DMS114 treated with DMSO at 0.1 percent for 48 hours (cell line): ENCODE measurements at regions not wholly inside any gene's neighbourhood (a gene's known extent, or its start where the extent isn't known, plus 50 kb on each side); places are given as distances from the start of the nearest gene placed in this dataset.
A peak's percentile ranks its signal among the peaks of the same experiment; 100 is the strongest.

Experiments
- DNase-seq: peaks from one replicate; lab custom pipeline; 2025; ENCODE audit not compliant: unreplicated experiment; lab: John Stamatoyannopoulos, UW

DNA sequence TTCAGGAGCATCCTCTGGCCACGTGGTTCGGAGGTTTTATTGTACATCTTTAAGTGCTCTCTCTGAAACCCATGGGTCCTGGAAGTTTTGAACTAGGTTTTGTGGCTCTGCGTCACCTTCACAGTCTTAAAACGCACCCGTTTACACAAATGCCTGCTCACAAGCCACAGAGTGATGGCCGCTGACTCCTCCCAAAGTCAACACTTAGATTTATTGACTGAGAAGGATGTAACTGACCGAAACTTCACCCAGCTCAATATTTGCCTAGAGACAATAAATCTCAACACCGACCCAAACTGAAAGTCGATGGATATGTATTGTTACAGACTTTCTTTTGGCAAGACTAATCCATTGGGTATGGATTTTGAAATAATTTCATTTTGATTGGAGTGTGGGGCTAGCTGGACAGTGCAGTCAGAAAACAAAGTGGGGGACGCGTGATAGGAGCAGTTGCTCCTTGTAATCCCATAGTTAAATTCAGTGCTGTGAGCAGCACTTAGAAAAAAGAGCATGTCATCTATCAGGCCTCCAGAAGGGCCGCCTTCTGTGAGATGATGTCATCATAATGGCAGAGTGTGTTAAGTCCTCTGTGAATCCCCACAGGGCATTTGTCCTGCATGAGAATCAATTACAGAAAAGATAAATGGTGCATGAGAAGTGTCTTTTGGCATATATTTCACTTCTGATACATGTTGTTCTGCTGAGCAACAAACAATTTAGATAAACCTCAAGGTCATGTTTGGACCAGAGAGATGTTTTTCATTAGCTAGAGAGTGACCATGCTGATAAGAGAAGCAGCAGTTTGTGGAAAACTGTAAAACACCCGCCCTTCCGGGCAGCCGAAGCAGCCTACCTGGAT lies 183.7 kb downstream of the INO80D start:
- DNase-seq: no peak

DNA sequence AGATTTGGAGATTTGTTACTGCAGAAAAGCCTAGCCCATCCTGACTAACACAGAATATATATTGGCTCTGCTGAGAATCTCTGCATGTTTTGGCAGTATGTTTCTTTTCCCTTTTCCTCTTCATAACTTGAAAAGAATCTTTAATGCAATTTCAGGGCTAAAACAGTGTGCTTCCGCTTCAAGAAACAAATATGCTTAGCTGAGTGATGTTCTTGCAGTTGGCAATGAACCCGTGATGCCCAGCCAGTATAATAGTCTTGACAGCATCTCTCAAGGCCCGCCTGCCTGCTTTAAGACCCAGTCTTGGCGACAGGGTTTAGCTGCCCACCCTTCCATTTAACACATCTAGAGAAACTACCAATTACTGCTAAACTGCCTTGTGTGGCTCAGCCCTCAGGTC lies 184.5 kb downstream of the INO80D start:
- DNase-seq: no peak

DNA sequence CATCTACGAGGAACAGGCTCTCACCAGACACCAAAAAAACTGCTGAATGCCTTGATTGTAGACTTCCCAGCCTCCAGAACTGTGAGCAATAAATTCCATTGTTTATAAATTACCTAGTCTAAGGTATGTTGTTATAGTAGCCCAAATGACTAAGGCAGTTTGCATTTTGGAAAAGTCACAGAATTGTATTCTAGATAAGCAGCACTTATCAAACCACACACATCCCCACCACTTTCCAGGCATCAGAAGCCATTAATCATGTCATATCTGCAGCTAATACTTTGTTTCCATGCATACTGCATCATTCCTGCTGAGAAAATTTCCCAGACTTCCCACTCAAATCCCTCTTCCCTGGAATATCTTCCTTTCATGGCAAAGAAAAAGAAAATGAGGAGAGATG lies 187.2 kb downstream of the INO80D start:
- no peak for DNase-seq

DNA sequence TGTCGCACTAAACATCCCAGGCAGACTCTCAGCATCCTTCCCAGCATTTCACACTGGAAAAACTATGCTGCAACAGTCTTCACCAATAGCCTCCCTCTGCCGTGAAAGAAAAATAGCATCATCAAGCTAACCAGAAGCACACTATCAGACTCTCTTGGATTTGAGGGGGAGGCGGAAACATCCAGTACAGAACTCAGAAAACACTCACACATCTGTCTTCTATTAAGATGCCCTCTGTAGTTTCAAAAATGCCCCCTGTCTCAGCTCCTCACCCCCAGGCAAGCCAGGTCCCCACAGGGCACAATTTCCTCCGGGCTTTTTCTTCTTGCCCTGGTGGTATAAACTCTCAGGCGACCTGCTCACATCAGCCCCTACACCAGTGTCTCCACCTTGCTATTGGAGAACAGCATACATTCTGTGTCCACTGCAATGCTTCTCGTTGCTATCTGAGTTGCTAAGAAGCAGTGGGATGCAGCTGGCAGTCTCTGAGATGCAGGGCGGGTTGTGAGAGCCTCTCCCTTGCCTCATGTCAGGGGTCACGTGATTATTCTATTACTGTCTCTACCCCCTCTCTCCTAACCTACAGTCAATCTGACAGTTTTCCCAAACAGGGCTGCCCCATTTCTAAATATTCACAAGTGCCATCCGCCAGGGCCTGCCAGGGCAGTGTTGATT lies 189.9 kb downstream of the INO80D start:
- no peak for DNase-seq

DNA sequence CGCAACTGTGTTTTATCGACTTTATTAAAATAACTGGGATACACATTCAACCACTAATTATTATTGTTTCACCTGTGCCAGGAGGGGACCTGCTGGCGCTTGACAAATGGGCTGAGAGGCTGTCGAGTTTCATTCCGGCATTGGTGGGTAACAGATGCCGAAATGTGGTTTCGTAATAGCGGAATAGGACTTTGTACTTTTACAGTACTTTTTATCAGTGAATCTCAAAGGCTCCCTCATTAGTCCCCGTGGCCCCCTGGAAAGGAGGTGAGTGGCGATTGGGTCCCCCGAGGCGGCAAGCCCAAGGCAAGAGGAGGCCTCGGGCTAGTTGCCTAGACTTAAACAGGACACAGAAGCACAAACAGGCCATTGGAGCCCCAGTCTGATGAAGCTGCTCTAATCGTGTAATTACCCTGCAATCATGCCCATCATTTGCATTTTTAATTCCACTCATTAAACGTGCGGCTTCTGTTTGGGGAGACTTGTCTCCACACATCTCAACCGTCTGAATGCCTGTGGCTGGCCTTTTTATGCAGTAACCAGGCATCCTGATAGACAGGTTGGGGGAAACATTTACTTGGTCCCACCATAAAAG lies 193.2 kb downstream of the INO80D start:
- no peak for DNase-seq

DNA sequence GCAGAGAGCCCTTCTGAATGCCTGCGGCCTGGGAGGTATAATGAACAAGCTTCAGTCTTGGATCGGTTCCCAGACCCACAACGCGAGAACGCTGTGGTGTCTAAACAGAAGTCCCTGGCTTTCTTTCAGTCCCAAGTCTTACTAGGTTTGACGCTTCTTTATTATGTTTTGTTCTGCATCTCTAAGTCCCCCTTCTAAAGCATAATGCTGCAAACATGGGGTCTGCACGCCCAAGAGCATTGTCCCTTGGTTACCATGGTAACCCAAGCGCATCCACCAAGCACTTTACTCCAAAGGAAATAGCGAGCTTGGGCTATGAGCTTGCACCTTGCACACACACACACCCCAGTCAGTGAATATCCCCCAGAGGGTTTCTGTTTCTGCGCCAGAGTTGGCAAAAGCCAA lies 193.7 kb downstream of the INO80D start:
- no peak for DNase-seq

DNA sequence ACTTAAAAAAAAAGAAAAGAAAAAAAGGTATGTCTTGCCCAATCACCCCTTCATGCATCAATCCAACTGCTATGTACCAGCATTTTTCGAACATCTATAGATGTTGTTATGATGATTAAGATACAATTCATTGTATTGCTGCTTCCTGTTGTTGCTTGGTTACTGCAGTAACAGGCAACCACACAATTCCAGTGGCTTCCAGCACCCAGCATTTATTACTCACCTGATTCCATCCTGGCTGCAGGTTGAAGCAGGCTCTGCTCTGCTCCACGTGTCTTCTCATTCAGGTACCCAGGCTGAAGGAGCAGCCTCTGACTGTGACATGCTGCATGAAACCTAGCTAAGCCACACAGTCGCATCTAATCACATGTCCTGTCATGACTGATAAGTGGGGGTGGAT lies 196.9 kb downstream of the INO80D start:
- DNase-seq: no peak

DNA sequence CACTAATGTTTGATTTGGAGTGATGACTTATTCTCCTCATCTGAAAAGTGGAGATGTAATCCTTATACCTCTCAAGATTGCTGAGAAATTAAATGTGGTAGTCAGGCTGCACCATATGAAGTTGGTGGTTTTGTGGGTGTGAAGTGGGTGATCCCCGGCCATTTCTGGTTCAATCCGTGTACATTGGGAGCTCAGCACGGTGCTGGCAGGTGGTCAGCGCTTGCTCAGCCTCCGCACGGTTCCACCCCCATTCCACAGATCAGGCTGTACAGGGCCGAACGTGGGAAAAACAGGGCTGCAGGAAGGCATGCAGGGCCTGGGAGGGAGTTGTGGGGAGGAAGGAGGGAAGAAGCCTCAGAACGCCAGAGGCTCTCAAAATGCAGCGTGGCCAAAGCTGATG lies 198.3 kb downstream of the INO80D start:
- DNase-seq: no peak

DNA sequence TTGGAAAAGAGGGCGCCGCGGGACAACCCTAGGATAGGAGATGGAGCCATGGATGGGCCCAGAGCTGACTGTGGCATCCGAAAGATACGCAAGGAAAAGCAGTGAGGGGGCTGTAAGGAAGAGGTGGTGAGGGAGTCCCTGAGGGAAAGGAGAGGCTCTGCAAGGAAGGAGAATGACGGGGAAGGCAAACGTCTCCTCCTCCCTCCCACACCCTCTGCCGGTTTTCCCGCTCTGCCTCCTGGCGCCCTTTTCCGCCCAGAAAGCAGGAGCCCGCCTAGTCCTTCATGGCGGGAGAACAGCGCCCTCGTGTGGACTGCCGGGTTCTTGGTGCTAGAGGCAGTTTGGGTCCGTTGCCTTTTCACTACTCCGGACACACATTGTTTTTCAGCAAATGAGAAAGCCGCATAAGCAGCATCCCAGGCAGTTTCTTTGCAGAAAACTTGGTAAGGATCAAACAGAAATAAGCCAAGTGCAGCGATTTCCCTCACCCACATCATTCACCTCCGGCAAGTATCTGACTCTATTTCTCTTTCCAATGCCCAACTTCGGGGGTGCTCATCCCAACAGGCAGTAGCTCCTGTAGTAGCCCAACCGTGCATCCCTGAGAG lies 200.4 kb downstream of the INO80D start:
- peak; percentile 83 for DNase-seq

DNA sequence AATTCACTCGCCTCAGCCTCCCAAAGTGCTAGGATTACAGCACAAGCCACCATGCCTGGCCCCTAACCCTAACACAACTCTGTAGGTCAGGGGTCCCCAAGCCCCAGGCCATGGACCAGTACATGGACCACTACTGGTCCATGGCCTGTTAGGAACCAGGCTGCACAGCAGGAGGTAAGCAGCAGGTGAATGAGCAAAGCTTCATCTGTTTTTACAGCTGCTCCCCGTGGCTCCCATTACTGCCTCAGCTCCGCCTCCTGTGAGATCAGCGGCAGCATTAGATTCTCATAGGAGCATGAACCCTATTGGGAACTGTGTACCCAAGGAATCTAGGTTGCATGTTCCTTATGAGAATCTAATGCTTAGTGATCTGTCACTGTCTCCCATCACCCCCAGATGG lies 201.7 kb downstream of the NRP2 start:
- no peak for DNase-seq

DNA sequence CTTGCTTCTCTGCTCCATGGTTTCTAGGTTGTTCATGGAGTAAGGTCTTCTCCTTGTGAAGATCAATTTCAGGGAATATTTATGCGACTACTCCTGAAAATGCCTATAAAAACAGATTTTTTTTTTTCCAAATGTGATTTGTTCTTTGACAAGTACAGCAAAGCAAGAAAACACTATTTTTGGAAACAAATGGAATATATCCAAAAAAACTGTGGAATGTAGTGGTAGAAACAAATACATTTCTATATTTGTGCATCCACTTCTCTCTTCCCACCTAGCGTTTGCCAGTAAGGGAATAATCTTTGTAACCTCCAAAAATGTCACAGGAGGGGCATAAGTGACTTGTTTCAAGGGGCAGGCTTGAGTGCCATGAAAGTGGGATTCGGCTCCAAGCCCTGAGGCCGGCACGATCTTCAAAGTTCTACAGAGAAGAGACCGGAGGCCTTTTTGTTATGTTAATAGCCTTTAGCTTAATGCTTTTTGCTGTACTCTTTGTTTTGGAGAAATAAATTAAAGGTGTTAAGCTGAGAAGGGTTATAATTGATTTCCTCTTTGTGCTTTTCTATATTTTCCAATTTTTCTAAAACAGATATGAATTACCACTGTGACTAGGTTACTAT lies 200.6 kb downstream of the NRP2 start:
- no peak for DNase-seq

DNA sequence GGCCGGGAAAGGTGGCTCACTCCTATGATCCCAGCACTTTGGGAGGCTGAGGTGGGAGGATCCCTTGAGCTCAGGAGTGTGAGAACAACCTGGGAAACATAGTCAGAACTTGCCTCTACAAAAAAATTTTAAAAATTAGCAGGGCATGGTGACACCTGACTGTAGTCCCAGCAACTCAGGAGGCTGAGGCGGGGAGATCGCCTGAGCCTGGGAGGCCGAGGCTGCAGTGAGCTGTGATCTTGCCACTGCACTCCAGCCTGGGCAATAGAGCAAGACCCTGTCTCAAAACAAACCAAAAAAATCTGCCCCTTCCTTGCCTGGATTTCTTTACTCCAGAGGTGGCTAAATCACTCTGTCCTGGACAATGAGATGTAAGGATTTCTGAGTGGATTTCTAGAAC lies 197.7 kb downstream of the NRP2 start:
- DNase-seq: no peak

DNA sequence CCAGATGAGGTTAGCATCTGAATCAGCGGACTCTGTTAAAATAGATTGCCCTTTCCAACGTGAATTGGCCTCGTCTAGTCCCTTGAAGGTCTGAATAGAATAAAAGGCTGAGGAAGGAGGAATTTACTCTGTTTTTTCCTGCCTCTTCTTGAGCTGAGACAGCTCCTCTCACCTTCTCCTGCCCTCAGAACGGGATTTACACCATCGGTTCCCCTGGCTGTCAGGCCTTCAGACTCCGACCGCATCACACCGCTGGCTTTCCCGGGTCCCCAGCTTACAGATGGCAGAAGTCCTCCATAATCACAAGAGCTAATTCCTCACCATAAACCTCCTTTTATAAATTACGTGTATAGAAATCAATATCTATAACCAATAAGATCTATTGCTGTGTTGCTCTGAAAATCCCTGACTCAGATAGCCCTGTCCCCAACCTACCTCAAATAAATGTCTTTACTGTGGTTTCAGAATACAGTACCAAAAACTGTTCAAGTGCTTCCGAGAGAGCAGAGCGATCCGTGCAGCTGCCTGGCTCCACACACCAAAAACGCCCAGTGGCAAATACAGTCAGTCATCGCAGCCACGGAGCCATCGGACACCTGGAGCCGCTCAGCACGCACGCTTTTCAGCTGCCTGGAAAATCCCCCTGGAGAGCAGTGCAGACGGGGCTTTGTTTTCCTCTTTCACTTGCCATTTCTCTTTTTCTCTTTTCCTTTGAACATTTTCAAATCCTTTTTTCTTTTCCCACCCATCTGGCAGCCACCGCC lies 196.9 kb downstream of the NRP2 start:
- DNase-seq: no peak

DNA sequence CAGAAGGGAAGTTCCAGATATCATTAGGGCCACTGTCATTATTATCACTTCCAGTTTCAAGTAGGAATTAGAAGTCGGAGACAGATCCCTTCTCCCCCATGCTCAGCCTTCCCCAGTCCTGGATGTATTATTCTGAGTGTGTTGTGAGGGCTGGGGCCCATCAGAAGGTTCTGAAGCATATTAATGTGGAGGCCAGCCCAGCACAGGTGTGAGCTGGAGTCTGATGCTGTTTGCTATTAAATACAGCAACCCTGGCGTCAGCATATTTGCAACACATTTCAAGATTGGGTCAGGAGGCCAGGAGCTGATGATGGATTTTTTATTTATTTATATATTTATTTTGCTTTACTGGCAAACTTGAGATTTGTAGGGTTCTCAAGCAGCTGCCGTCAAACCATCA lies 195.2 kb downstream of the NRP2 start:
- no peak for DNase-seq

DNA sequence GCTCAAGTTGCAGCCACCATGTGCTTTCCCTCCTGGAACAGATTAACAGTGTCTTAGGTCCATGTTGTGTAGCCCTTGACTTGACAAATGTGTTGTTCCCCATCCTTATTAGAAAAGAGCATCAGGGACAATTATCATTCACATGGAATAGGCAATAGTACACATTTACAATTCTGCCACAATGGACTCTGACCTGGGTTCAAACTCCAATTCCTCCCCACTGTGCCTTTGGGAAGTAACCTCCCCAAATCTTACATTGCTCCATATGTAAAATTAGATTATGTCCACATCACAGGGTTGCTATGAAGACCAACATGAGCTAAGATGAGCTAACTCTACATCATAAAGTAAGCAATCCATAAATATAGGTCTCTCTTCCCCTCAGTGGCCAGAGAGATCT lies 193.8 kb downstream of the NRP2 start:
- DNase-seq: no peak

DNA sequence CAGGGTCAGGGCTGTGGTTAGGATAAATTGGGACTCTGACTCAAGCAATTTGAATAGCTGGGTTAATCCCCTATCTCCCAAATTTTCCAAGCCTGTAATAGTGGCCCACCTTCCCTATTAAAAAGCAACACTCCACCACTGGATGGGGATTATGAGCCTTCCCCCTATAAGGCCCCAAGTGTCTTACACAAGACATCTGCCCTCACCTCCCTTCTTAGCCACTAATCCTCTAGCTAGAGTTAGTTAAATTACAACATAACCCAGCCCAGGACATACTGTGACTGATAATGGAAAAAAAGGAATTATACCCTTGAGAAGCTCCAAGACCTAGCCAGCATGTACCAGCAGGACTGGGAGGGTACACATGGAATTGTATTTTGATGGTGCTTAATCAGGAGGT lies 190.4 kb downstream of the NRP2 start:
- no peak for DNase-seq

DNA sequence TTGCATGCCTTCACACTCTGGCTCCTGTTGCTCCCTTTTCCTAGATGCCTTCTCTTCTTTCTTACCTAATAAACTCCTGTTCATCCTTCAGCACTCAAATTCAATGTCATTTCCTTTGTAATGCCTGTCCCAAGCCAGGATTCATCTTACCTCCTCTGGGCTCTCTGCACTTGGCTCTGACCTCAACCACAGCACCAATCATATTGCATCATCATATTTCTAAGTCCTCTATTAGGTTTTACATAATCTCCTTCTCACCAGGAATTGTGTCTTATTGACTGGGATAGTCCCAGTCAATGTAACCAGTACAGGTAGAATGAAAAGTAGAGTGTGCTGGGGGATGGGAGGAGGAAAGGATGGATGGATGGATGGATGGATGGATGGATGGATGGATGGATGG lies 187.1 kb downstream of the NRP2 start:
- no peak for DNase-seq

DNA sequence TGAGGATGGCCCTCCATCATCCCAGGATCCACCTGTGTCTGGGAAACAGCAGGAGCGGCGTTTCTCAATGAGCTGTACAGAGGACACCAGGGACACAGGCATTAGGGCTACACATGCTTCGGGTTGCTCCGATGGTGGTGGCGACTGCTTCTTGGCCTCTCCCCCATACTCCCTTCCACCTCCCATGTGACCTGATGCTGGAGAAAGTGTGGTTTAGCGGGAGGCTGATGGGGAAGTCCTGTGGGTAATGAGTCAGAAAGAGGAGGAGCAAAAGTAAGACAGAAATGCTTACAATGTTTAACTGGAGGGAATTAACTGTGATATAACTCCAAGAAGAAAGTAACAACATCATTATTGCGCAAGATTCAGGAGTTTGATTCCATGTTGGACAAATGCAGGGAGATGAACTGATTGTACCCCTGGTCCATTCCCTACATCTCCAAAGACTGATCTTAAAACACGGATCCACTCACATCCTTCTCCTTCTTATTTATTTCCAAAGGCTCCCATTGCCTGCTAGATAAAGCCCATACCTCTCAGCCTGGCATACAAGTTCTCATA lies 186.6 kb downstream of the NRP2 start:
- no peak for DNase-seq

DNA sequence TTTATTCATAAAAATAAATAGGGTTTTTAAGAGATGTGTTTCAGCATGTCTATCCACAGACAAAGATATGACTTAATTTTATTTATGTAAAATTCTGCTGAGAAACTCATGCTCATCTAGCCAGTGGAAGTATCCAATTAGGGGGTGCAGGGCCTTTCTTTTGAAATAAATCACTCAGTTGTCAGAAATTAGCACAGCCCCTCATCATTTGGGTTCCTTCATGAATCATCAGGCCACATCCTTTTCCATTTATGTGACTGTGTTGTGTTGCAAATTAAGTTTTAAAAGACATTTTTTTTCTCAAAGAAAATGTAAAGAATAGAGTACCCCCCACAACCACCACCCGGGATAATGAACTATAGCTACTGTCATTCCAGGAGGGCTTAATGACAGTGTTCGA lies 185.8 kb downstream of the NRP2 start:
- no peak for DNase-seq

DNA sequence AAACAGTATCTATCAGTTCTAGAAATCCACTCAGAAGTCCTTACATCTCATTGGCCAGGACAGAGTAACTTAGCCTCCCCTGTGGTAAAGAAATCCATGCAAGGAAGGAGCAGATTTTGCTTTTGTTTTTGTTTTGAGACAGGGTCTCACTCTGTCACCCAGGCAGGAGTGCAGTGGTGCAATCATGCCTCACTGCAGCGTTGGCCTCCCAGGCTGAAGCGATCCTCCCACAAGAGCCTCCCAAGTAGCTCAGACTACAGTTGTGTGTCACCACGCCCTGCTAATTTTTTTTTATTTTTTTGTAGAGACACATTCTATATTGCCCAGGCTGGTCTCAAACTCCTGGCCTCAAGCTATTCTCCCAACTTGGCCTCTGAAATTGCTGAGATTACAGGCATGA lies 185.1 kb downstream of the NRP2 start:
- DNase-seq: no peak
